HuH-7 (cell line): ENCODE measurements at regions not wholly inside any gene's neighbourhood (a gene's known extent, or its start where the extent isn't known, plus 50 kb on each side); places are given as distances from the start of the nearest gene placed in this dataset.

Experiments
- DNase-seq: peaks from one replicate; pipeline ENCODE4 v3.0.0; 2011; ENCODE audit warnings: low spot score

DNA sequence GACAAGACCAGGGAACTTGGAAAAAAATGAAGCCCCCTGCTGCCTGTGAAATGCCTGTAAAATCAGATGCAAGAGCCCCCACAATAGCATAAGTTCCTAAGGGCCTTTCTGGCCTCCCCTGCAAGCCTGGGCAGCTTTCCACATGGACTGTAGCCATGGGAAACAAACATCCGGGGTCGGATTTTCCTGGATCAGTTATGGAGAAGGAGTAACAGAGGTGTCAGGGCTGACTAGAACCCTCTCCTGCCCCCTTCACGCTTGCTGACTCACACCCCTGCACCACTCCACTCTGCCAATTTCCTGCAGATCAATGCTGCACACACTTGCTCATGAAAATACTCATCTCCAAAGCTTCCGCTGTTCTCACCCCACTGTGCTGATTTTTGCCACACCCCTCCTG lies 258.6 kb downstream of the CBLN1 start:
- no peak for DNase-seq

DNA sequence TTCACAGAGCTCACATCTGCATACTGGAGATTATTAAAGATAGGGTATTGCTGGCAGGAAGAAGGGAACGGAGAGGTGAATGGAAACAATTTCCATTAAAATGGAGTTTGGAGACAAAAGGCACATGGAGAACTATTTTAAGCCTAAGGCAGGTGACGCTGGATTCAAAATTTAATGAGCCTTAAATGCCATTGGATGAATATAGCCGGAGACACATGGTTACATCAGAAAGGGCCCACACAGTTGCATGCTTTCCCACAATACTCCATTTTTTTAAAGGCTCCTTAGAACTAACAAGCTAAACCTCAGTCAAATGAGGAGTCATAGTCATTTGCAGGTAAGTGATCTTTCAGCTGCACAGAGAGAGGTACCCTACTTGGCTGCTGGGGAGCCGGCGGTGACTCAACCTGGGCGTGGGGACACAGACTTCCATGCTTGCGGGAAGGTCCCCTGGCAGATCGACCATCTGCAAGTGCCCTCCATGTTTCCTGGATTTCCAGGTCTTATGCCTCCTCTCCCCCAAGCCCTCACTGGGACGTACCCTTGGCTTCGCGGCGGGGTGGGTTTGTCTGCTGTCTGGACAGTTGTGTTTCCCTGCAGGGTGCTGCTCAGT lies 259.2 kb downstream of the CBLN1 start:
- no peak for DNase-seq

DNA sequence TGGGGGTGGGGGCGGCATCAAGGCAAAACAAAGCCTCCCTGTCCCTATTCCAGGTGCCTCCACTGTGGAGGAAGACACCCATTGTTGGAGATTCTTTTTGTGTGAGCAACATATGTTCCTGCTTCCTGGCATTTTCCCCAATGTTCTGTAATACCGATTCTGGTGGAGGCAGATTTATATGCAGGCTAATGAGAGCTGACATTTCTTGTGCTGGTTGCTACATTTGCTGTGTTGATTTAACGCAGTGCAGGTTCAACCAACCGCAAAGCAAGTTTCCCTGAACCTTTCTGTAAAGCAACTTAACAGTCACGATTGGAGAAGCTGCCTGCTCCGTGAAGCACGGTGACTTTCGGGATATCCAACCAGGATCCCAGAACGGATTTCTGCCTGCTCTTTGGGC lies 260.5 kb downstream of the CBLN1 start:
- no peak for DNase-seq

DNA sequence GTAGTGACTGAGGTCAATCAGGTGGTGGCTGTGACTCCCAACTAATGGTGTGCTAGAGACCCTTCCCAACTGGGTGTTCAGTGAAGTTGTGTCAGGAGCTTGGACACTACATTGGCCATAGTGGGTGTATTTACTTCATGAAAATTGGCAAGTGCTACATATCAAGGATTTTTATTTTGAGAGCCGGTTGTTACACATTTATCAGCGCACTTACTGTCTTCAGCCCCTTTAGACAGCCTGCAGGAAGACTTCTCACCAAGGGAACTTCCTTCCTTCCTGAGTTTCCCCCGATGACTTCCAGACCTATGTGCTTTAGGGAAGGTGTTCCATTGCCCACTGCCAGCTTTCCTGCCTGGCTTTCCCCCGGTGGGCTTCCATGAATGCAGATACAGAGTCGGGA lies 261.2 kb downstream of the CBLN1 start:
- DNase-seq: no peak

DNA sequence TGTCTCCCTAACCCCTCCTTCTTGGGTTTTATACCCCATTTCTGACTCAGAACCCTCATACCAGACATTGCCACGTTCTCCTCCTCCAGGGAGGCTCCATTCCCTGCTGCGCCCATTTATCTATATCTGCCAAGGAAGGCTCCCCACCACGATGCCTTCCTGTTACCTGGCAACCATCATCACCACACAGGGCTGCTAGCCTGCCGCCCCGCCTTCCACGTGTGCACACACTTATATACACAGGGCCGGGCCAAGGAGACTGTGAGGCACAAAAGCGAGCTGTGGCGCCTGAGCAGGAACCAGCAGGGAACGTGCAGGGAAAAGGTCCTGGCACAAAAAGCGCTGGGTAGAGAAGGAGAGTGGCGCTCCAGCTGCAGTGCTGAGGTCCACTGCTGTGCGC lies 261.8 kb downstream of the CBLN1 start:
- DNase-seq: no peak

DNA sequence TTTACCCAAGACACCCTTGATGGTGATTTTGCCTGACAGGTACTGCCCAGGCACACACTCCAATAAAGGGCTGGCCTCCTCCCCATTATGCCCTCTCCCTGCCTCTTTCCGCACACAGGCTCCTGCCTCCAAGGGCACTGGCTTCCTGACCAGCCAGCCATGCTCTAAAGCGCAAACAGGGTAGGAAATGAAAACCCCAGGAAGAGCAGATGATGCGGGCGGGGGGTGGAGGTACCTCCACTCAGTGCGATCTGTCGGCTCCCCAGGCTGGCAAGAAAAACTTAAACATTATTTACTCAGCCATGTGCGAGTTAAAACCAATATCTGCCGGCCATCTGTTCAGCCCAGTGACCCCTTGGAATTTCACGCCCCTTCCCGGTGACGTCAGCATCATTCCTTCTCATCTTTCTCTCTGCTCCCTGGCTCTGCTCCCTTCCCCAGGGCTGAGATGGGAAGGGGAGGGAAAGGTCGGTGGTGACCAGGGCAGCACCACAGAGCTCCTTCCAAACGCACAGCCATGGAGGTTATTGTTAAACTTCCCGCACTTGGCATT lies 262.5 kb downstream of the CBLN1 start:
- no peak for DNase-seq

DNA sequence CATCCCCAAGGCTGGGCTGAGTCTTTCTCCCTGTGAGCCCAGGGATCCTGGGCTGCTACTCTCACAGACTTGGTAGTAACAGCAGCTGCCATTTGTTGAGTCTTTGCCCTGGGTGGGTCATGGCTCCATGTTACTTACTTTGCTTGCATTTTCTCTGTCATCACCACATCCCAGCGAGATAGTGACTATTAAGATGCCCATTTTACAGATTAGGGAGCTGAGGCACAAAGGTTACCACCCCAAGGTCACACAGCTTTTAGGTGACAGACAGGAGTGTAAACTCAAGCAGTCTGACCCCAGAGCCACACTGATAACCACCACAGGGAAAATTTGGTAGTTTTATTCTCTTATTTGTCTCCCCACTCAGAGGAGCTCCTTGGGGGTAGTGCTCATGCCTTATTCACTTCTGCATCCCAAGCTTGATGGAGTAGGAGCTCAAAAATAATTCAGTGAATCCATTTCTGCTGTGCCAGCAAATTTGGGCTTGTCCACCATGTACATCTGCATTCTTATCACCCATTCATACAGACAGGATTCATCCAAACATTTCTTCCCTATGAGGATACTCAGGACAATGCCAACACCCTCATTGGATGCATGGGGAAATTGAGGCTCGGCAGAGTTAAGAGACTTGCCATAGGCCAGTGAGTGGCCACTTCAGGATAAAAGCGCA lies 263.2 kb downstream of the CBLN1 start:
- DNase-seq: no peak

DNA sequence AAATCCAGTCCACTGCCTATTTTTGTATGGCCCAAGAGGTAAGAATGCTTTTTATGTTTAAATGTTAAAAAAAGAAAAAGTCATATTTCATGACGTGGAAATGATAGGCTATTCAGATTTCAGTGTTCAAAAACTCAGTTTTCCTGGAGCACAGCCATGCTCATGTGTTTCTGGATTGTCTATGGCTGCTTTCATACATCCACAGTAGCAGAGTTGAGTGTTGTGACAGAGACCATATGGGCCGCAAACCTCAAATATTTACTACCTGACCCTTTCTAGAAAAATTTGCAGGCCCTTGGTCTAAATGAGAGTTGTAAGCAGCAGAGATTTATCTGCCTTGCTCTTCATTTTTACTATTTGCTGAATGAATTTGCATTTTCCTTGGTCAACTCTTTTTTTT lies 264.1 kb downstream of the CBLN1 start:
- no peak for DNase-seq

DNA sequence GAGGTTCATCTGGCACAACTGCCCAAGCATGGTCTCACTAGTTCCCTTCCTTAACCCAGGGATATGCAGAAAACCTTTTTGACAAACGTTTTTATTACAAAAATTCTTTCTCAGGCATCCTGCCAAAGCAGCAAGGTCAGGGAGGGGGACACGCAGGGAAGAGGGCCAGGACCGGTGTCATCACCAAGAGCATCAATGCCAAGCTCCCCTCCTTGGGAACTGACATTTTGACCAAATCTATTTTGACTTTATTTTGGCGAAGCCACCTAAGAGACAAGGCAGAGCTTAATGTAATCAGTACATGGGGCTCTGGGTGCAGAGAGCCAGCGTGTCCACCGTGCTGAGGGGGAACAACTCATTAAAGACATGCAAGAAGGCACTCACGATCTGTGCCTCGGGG lies 265.2 kb downstream of the CBLN1 start:
- no peak for DNase-seq

DNA sequence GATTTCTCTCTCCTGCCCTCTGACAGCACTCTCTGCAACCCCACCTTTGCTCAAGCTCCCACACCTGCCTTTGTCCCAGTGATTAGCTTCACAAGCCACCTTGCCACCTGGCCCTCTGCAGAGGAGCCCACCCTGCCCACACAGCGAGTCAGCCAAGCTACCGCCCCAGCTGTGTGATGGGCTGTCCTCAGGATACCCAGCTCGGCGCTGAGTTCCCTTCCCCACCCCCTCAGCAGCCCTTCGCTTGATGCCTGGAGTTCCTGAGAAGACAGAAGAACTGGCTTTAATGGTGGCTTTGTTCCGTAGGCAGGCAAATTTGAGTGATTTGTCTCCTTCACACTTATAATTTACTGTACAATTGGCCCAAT lies 266.4 kb downstream of the CBLN1 start:
- no peak for DNase-seq

DNA sequence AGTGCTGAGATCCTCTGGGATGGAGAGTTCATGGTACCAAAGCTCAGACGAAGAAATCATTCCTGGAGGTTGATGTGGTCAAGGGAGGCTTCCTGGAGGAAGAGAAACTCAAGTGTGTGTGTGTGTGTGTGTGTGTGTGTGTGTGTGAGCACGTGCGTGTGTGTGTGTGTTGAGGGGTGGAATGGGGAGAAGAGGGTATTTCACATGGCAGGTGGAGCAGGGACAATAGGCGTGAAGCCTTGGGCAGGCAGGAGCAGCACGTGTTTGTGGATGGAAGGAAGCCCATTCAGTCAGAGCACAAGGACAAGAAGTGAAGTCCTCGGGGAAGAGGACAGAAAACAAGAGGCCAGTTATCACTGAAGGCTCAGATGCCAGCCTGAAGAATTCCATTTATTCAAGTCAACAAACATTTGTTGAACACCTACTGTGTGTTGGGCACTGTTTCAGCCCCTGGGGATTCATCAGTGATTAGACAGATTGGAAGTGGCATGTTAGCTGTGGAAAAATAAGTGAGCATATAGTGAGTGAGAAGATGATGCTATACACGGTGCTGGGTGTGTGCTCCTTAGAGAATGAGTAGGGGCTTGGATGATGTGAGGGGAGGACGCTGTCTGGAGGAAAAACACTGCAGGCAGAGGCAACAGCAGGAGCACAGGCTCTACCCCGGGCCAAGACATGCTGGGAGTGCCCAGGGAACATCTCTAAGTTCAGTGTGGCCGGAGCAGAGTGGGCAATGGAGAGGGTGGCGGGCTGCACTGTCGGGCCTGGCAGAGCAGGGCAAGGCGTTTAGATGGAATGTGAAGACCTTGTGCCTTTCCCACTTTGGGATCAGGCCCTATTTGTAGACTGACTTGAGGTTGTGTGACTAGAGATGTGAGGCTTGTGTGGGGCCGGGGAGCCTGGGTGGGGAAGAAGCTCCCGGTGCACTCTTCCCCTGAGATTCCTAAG lies 267.1 kb downstream of the CBLN1 start:
- no peak for DNase-seq

DNA sequence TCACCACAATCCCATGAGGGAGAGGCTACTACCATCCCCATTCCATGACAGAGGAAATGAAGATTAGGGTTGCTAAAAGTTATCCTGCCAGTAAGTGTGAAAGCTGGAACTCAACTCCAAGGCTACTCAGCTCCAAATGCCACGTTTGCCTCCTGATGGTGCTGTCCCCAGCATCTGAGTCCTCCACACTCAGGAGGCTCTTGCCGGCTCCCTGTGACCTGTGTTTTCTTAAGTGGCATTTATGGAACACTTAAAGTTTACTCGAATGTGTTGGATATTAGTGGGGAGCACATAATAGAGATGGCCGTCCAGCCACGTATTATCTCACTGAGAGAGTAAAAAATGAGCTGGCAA lies 267.9 kb downstream of the CBLN1 start:
- DNase-seq: no peak

DNA sequence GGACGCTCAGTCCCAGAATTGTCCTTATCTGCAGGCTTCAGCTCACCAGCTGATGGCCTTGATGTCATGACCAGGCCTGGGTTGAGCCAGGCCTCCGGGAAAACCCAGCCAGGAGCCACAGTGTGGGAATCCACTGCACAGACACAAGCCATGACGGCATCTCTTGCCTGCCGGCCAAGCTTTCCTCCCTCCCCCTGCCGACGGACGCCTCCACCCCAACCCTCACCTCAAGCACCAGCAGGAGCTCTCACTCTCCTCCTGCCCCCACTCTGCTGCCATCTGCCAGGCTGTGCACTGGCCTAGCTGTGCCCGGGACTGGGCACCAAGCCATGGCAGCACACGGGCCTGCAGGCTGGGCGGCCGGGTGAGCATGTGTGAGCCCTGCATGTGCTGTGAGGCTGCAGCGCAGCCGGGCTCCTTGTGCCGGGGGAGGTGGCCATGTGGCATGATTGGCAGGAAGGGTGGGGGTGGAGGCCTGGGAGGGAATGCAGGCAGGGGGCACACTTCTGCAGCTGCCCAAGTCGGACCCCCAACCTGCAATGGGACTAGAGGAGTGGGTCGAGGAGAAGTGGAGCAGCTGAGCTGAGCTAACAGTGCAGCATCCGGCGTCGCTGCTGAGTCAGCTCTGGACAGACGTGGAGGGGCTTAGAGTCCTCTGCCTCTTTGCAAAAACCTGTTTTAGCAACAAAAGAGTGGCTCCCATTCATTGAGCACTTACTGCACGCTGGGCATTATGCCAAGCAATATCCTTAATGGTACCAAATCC lies 268.5 kb downstream of the CBLN1 start:
- DNase-seq: no peak

DNA sequence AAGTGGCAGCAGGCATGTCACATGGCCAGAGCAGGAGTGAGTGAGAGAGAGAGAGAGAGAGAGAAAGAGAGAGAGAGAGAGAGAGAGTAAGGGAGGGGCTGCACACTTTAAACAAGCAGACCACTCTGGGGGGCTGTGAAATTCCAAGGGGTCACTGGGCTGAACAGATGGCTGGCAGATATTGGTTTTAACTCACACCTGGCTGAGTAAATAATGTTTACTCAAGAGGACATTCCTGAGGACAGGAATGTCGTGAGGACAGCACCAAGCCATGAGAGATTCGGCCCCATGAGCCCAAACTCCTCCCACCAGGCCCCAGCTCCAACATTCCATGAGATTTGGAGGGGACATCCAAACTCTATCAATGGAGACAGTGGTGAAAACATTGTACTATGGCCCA lies 269.7 kb downstream of the CBLN1 start:
- no peak for DNase-seq

DNA sequence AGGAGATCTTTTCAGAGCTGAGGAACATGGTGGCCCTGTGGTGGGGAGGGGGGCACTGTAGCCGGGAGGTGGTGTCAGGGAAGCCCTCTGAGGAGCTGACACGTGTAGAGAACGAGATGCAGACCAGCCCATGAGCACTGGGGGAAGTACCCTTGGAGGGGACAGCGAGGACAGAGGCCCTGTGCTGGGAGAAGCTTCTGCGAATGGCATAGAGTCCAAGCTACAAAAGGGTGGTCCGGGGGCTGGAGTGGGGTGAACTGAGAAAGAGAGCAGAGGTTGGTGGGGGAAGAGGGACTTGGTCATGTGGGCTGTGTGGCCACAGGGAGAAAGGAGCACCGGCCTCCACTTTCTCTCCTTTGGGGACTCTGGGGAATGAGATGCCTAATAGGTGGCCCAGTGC lies 270.8 kb downstream of the CBLN1 start:
- no peak for DNase-seq

DNA sequence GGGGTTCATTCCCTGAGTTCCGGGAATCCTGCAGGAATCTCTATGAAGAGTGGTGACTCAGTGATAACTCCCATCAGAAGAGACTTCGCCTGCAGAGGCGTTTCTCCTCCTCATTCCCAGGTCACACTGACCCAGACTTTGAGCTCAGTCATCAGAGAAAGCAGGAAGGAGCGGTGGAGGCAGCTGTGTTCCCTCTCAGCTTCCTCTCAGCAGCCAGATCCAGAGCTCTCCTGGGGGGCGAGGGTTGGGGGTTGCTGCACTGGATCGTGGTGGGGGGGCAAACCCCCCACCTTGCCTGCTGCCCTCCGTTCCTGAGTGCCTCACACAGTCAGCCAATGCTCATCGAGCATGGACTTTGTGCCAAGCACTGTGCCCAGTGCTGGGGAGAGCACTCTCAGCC lies 271.2 kb downstream of the CBLN1 start:
- no peak for DNase-seq

DNA sequence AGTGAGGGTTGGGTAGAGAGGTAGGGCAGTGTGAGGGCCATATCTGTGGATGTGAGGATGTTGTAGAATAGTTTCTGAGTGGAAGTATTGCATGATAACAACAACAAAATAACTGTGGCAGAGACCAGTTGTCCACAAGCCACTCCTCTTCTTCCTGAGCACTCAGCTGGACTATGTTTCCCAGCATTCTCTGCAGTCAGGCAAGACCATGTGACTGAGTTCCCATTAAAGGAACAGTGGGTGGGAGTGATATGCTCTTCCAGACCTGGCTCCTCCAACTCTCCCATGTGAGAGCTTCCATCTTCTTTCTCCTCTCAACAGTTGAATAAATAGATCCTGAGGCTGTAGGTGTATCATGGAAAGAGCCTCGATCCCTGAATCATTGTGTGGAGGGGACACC lies 272.4 kb downstream of the CBLN1 start:
- DNase-seq: no peak

DNA sequence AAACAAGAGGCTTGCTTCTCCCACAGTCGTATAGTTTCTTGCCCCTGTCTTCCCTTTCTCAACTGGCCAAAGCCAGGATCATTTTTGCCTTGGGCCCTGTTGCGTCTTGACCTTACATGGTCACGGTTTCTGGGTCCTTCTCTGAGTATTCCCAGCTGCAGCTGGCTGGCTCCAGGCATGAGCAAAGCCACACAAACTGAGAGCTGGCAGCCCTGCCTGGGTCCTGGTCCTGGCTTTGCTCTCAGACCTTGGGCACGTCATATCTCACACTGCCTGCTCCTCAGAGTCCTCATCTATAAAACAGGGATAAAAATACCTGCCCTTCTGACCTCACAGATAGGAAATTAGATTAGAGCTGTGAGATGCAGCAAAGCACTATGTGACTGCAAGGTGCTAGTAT lies 277.6 kb downstream of the CBLN1 start:
- DNase-seq: no peak

DNA sequence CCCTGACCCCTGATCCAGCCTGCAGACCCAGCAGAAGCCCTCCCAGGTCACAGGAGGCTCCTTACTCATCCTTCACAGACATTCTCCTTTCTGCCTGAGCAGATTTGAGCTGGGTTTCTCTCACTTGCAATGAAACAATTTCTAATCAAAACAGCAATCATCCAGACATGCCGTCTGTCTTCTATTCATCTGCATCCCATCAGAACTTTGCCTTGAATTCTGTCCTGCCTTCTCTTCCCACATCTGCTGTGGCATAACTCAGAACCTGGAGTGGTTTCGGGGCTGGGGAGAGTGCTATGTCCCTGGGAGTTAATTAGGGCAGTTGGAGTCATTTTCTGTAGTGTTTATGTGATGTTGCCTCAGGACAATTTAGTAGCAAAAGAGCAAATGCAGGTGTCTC lies 278.6 kb downstream of the CBLN1 start:
- no peak for DNase-seq

DNA sequence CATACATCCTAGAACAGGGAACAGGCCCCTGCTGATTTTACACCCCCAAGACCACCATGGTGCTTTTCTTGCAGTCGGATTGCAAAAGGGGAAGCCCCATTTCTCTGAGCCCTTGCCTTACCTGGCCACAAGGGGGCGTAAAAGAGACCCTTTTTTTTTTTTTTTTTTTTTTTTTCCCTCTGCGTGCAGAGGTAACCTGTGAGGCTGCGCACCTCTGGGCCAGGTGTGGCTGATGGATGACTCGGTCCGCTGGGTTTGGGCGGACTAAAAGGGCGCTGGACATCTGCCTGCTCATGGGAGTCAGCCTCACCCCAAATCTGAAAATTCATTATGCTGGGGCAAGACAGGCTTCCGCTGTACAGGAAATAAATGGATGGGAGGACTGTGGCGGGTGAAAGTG lies 281.0 kb downstream of the CBLN1 start:
- no peak for DNase-seq

DNA sequence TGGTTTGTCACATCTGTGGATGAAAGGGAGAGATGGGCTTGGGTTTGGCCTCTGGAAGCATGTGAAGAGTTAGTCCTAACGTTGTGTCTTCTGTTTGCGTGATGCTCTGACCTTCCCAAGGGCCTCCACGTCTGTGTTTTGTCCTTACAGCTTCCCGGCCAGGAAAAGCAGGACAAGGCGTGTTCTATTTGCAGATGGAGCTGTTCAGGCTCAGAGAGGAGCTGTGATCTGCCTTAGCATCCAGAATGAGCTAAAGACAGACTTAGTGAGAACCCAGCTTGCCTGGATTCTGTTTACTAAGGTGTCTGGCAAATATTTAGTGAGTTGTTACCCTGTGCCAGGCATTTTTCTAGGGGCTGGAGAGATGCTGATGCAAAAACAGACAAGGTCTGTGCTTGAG lies 282.1 kb downstream of the CBLN1 start:
- no peak for DNase-seq

DNA sequence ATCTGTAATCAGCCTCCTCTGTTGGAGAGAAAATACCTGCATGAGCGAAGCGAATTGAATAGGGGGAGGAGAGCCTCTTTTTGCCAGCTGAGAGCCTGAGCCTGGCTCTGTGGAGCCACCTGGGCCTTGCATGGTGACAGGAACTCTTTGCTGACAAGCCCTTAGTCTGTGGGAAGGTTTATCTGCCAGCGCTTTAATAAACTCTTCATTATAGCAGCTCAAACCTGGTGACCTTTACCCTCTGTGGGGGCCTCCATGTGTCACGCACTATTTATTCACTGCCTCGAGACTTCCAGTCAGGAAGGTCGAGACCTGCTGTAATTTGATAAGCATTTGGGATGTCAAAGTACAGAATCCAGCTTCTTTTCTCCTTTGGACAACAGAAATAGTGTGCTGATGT lies 282.6 kb downstream of the CBLN1 start:
- DNase-seq: no peak
